ENCODE measurements at regions not wholly inside any gene's neighbourhood (a gene's known extent, or its start where the extent isn't known, plus 50 kb on each side); places are given as distances from the start of the nearest gene placed in this dataset.
"Not testable (repeated sequence)": the region's sequence is repeated elsewhere in the genome, so short reads cannot be mapped to it uniquely, and the experiment has no call there.

- Histone ChIP-seq H3K27me3 (ENCODE audit: control insufficient read depth, insufficient read depth, low read length) (peaks cover 18% of the 10 kb centered on the region), H3K4me3 (ENCODE audit: low read depth, low read length) (no peak overlapping the region), H3K36me3 (ENCODE audit: control insufficient read depth, insufficient read depth, low read length) (no peaks in the 10 kb centered on the region)
- TF ChIP-seq, protein P1, sequence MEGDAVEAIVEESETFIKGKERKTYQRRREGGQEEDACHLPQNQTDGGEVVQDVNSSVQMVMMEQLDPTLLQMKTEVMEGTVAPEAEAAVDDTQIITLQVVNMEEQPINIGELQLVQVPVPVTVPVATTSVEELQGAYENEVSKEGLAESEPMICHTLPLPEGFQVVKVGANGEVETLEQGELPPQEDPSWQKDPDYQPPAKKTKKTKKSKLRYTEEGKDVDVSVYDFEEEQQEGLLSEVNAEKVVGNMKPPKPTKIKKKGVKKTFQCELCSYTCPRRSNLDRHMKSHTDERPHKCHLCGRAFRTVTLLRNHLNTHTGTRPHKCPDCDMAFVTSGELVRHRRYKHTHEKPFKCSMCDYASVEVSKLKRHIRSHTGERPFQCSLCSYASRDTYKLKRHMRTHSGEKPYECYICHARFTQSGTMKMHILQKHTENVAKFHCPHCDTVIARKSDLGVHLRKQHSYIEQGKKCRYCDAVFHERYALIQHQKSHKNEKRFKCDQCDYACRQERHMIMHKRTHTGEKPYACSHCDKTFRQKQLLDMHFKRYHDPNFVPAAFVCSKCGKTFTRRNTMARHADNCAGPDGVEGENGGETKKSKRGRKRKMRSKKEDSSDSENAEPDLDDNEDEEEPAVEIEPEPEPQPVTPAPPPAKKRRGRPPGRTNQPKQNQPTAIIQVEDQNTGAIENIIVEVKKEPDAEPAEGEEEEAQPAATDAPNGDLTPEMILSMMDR (IDR thresholded peaks at IDR 0.05; ENCODE audit: insufficient read depth, low read length, poor library complexity, severe bottlenecking), result no peak
- no peak for DNase-seq (ENCODE audit: low read depth)
Observed at GRCh38 chr1:54471588-54471987, 65.4 kb upstream of the SSBP3 start.

- not testable (repeated sequence) for H3K27me3 ChIP-seq (ENCODE audit: control insufficient read depth, insufficient read depth, low read length); H3K4me3 ChIP-seq (ENCODE audit: low read depth, low read length); DNase-seq (ENCODE audit: low read depth); H3K36me3 ChIP-seq (ENCODE audit: control insufficient read depth, insufficient read depth, low read length)
Observed at GRCh38 chr1:54469444-54469843, 63.2 kb upstream of the SSBP3 start.

- not testable (repeated sequence) for H3K4me3 ChIP-seq (ENCODE audit: low read depth, low read length); H3K27me3 ChIP-seq (ENCODE audit: control insufficient read depth, insufficient read depth, low read length); H3K36me3 ChIP-seq (ENCODE audit: control insufficient read depth, insufficient read depth, low read length); DNase-seq (ENCODE audit: low read depth)
Observed at GRCh38 chr1:54468288-54469084, 62.3 kb upstream of the SSBP3 start.

DNA sequence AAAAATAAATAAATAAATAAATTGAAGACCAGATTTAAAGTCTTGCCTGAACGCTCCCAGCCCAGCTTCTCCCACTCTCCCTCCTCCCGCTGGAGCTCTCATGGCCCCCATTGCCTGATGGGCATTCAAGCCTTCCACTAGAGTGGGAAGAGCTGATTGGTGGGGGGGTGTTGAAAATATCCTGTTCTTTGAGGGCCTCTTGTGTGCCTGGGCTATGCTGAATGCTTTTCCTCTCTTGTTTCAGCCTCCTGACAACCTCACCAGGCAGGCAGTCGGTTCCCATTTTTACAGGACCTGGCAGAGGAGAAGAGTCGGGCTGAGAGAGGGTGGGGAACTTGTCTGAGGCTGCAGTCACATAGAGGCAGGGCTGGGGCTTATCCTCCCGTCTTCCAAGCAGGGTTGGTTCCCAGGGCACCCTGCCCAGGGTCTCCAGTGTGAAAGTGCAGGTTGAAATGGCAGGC, 59.2 kb upstream of the SSBP3 start:
- Histone ChIP-seq H3K4me3 (ENCODE audit: low read depth, low read length) (no peak overlapping the region), H3K27me3 (ENCODE audit: control insufficient read depth, insufficient read depth, low read length) (peaks cover 2% of the 10 kb centered on the region), H3K36me3 (ENCODE audit: control insufficient read depth, insufficient read depth, low read length) (no peaks in the 10 kb centered on the region)
- no peak for DNase-seq (ENCODE audit: low read depth)
- TF ChIP-seq, protein P1 (IDR thresholded peaks at IDR 0.05; ENCODE audit: insufficient read depth, low read length, poor library complexity, severe bottlenecking), result no peak

DNA sequence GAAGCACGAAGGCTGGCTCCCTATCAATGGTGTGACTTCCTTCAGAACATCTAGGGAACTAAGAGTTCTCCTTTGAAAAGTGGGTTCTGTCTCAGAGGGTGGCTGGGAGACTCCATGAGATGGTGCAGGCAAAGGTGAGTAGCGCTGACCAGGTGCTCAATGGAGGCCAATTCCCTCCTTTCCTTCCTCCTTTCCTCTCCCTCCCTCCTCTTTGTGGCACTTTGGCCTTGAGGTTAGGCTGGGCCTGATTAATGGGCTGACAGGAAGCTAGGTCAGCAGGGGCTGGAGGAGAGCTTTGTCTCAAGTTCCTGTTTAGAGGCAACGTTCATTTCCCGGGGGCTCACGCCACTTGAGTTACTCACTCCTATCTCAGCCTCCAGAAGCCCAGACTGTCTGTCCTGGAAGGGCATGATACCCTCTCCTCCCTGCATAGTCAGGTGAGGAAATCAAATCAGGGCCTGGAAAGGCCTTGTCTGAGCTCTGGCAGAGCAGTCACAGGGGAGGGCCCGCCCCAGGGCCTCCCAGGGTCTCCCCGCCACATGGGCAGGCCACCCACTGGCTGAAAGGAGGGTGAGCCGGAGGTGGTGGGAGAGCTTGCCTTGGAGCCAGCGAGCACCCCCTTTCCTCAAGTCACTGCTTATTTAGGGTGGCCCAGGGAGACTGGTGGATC, 58.4 kb upstream of the SSBP3 start:
- Histone ChIP-seq H3K36me3 (ENCODE audit: control insufficient read depth, insufficient read depth, low read length) (no peaks in the 10 kb centered on the region), H3K4me3 (ENCODE audit: low read depth, low read length) (no peak overlapping the region), H3K27me3 (ENCODE audit: control insufficient read depth, insufficient read depth, low read length) (peaks cover 2% of the 10 kb centered on the region)
- TF ChIP-seq, protein P1 (IDR thresholded peaks at IDR 0.05; ENCODE audit: insufficient read depth, low read length, poor library complexity, severe bottlenecking), result no peak
- no peak for DNase-seq (ENCODE audit: low read depth)

GRCh38 chr1:54464031-54464476, 57.9 kb upstream of the SSBP3 start:
- no peak for DNase-seq (ENCODE audit: low read depth)
- Histone ChIP-seq H3K4me3 (ENCODE audit: low read depth, low read length) (no peak overlapping the region), H3K27me3 (ENCODE audit: control insufficient read depth, insufficient read depth, low read length) (peaks cover 2% of the 10 kb centered on the region), H3K36me3 (ENCODE audit: control insufficient read depth, insufficient read depth, low read length) (no peaks in the 10 kb centered on the region)
- TF ChIP-seq, protein P1 (IDR thresholded peaks at IDR 0.05; ENCODE audit: insufficient read depth, low read length, poor library complexity, severe bottlenecking), result no peak

All from kidney epithelial cell (primary cell).